NB4 (cell line): ENCODE measurements at regions not wholly inside any gene's neighbourhood (a gene's known extent, or its start where the extent isn't known, plus 50 kb on each side); places are given as distances from the start of the nearest gene placed in this dataset.
A peak's percentile ranks its signal among the peaks of the same experiment; 100 is the strongest.

Experiments
- DNase-seq: peaks from one replicate; pipeline ENCODE4 v3.0.0; 2010; ENCODE audit warnings: low read depth
- H3K4me3 ChIP-seq: one replicate; pipeline ENCODE4 v1.5.1; 2011; ENCODE audit warnings: mild to moderate bottlenecking, low read depth, low read length, moderate library complexity
- CTCF ChIP-seq: IDR thresholded peaks from one replicate; pipeline ENCODE4 v1.5.1; 2012; ENCODE audit warnings: low read depth, low read length
- MAX ChIP-seq: IDR thresholded peaks from 2 replicates; pipeline ENCODE4 v1.6.1; 2011; ENCODE audit warnings: low read depth, low read length
- MYC ChIP-seq: IDR thresholded peaks from 2 replicates; pipeline ENCODE4 v1.6.1; 2011; ENCODE audit warnings: low read depth, low read length
- POLR2A ChIP-seq: IDR thresholded peaks from 2 replicates; pipeline ENCODE4 v1.6.1; 2011; ENCODE audit warnings: mild to moderate bottlenecking; ENCODE audit not compliant: insufficient read length; ENCODE audit errors: extremely low read depth

GRCh38 chr14:39740454-39740853 is 308.2 kb upstream of the FBXO33 start:
- no peak overlapping the region for H3K4me3 ChIP-seq
- no peak for TF ChIP-seq MYC
- DNase-seq: no peak

- no peak for DNase-seq
- TF ChIP-seq MYC (no peak), CTCF (no peak), POLR2A (no peak), MAX (no peak)
- H3K4me3 ChIP-seq: no peak overlapping the region
Observed at GRCh38 chr14:39739796-39740195, 307.6 kb upstream of the FBXO33 start.

- no peak for DNase-seq
- TF ChIP-seq CTCF (no peak), MAX (no peak), MYC (no peak), POLR2A (no peak)
- no peak overlapping the region for H3K4me3 ChIP-seq
Observed at GRCh38 chr14:39734306-39734705, 302.1 kb upstream of the FBXO33 start.

- no peak overlapping the region for H3K4me3 ChIP-seq
- no peak for DNase-seq
- TF ChIP-seq MAX (no peak), CTCF (no peak)
Observed at GRCh38 chr14:39733741-39734140, 301.5 kb upstream of the FBXO33 start.

GRCh38 chr14:39731912-39732311 is 299.7 kb upstream of the FBXO33 start:
- DNase-seq: peak; percentile 37
- no peak for TF ChIP-seq MYC
- TF ChIP-seq CTCF: peak; percentile 62
- no peak for TF ChIP-seq POLR2A
- no peak overlapping the region for H3K4me3 ChIP-seq

GRCh38 chr14:39726563-39726962 is 294.3 kb upstream of the FBXO33 start:
- TF ChIP-seq MAX: no peak
- TF ChIP-seq POLR2A: no peak
- no peak for TF ChIP-seq MYC
- no peak for TF ChIP-seq CTCF
- H3K4me3 ChIP-seq: no peak overlapping the region
- no peak for DNase-seq
